Duodenal mucosa (tissue), 2 donors: ENCODE measurements at regions not wholly inside any gene's neighbourhood (a gene's known extent, or its start where the extent isn't known, plus 50 kb on each side); places are given as distances from the start of the nearest gene placed in this dataset.

Source experiments
- H3K27ac ChIP-seq: one replicate; pipeline ENCODE4 v1.7.0; 2013; ENCODE audit warnings: low read depth, low read length
- H3K27me3 ChIP-seq, 2 donors: one replicate each; pipeline ENCODE4 v1.7.0; 2013; ENCODE audit warnings: low read length in 2 of 2, control low read depth in 1 of 2; ENCODE audit not compliant: insufficient read depth in 2 of 2, control insufficient read depth in 1 of 2
- H3K36me3 ChIP-seq, 2 donors: one replicate each; pipeline ENCODE4 v1.7.0; 2013; ENCODE audit warnings: low read length in 2 of 2, control low read depth in 1 of 2; ENCODE audit not compliant: insufficient read depth in 2 of 2, control insufficient read depth in 1 of 2
- H3K4me1 ChIP-seq, 2 donors: one replicate each; pipeline ENCODE4 v1.7.0; 2013; ENCODE audit warnings: low read length in 2 of 2, control low read depth in 1 of 2; ENCODE audit not compliant: insufficient read depth in 2 of 2, control insufficient read depth in 1 of 2
- H3K4me3 ChIP-seq, 2 donors: one replicate each; pipeline ENCODE4 v1.7.0; 2013; ENCODE audit warnings: low read length in 2 of 2, low read depth in 1 of 2
- H3K9ac ChIP-seq, 2 donors: one replicate each; pipeline ENCODE4 v1.7.0; 2013; ENCODE audit warnings: low read length in 2 of 2, low read depth in 1 of 2
- H3K9me3 ChIP-seq, 2 donors: one replicate each; pipeline ENCODE4 v1.7.0; 2013; ENCODE audit warnings: low read length in 2 of 2, control low read depth in 1 of 2; ENCODE audit not compliant: control insufficient read depth in 1 of 2

- H3K27ac ChIP-seq = no peak overlapping the region
- H3K9ac ChIP-seq = no peak overlapping the region
Measured at GRCh38 chr3:125645616-125646015, 50.3 kb upstream of the OSBPL11 start.

GRCh38 chr3:125646581-125646980 lies 51.3 kb upstream of the OSBPL11 start:
- Histone ChIP-seq H3K9me3 (no peaks in the 10 kb centered on the region), H3K36me3 (no peaks in the 10 kb centered on the region), H3K27ac (no peak overlapping the region), H3K27me3 (no peaks in the 10 kb centered on the region), H3K9ac (no peak overlapping the region), H3K4me3 (no peak overlapping the region), H3K4me1 (peaks cover 0 to 13% of the 10 kb centered on the region in 2 donors)

More at GRCh38 chr3:125645616-125646015, 50.3 kb upstream of the OSBPL11 start:
- peaks cover 0 to 13% of the 10 kb centered on the region in 2 donors for H3K4me1 ChIP-seq
- no peaks in the 10 kb centered on the region for H3K9me3 ChIP-seq
- no peaks in the 10 kb centered on the region for H3K27me3 ChIP-seq
- H3K4me3 ChIP-seq = no peak overlapping the region
- no peaks in the 10 kb centered on the region for H3K36me3 ChIP-seq

GRCh38 chr3:125647318-125648014 lies 52.2 kb upstream of the OSBPL11 start:
- Histone ChIP-seq H3K36me3 (no peaks in the 10 kb centered on the region), H3K9ac (peak overlapping the region; percentile 12 to 42), H3K9me3 (no peaks in the 10 kb centered on the region), H3K27ac (no peak overlapping the region), H3K4me1 (peaks cover 0 to 13% of the 10 kb centered on the region in 2 donors), H3K4me3 (peak overlapping the region; percentile 4 to 21), H3K27me3 (no peaks in the 10 kb centered on the region)

GRCh38 chr3:125651244-125651643 lies 55.9 kb upstream of the OSBPL11 start:
- Histone ChIP-seq H3K9me3 (no peaks in the 10 kb centered on the region), H3K9ac (no peak overlapping the region), H3K27ac (no peak overlapping the region), H3K27me3 (no peaks in the 10 kb centered on the region), H3K4me1 (peaks cover 0 to 13% of the 10 kb centered on the region in 2 donors), H3K36me3 (no peaks in the 10 kb centered on the region), H3K4me3 (no peak overlapping the region)

GRCh38 chr3:125652349-125652748 lies 57.1 kb upstream of the OSBPL11 start:
- H3K4me3 ChIP-seq = no peak overlapping the region
- no peak overlapping the region for H3K27ac ChIP-seq
- H3K9me3 ChIP-seq = no peaks in the 10 kb centered on the region
- H3K4me1 ChIP-seq = peaks cover 0 to 8% of the 10 kb centered on the region in 2 donors
- H3K9ac ChIP-seq = no peak overlapping the region
- no peaks in the 10 kb centered on the region for H3K36me3 ChIP-seq
- no peaks in the 10 kb centered on the region for H3K27me3 ChIP-seq

GRCh38 chr3:125654526-125654925 lies 59.2 kb upstream of the OSBPL11 start:
- H3K4me1 ChIP-seq = no peaks in the 10 kb centered on the region
- H3K9me3 ChIP-seq = no peaks in the 10 kb centered on the region
- H3K27ac ChIP-seq = no peak overlapping the region
- no peak overlapping the region for H3K9ac ChIP-seq
- no peaks in the 10 kb centered on the region for H3K27me3 ChIP-seq
- H3K4me3 ChIP-seq = no peak overlapping the region
- H3K36me3 ChIP-seq = no peaks in the 10 kb centered on the region

GRCh38 chr3:125662675-125663074 lies 67.4 kb upstream of the OSBPL11 start:
- Histone ChIP-seq H3K4me3 (no peak overlapping the region), H3K9me3 (no peaks in the 10 kb centered on the region), H3K9ac (no peak overlapping the region), H3K36me3 (no peaks in the 10 kb centered on the region), H3K27ac (no peak overlapping the region), H3K27me3 (no peaks in the 10 kb centered on the region), H3K4me1 (no peaks in the 10 kb centered on the region)

- Histone ChIP-seq H3K27me3 (no peaks in the 10 kb centered on the region), H3K27ac (no peak overlapping the region), H3K4me1 (no peaks in the 10 kb centered on the region), H3K9ac (no peak overlapping the region), H3K36me3 (no peaks in the 10 kb centered on the region), H3K4me3 (no peak overlapping the region), H3K9me3 (no peaks in the 10 kb centered on the region)
Measured at GRCh38 chr3:125670352-125670751, 75.1 kb upstream of the OSBPL11 start.

- Histone ChIP-seq H3K9ac (no peak overlapping the region), H3K27ac (no peak overlapping the region), H3K9me3 (no peaks in the 10 kb centered on the region), H3K36me3 (no peaks in the 10 kb centered on the region), H3K27me3 (no peaks in the 10 kb centered on the region), H3K4me1 (no peaks in the 10 kb centered on the region), H3K4me3 (no peak overlapping the region)
Measured at GRCh38 chr3:125670945-125671344, 75.6 kb upstream of the OSBPL11 start.

- no peak overlapping the region for H3K9ac ChIP-seq
- no peaks in the 10 kb centered on the region for H3K36me3 ChIP-seq
Measured at GRCh38 chr3:125671461-125672243, 76.4 kb upstream of the OSBPL11 start.

More at GRCh38 chr3:125671461-125672243, 76.4 kb upstream of the OSBPL11 start:
- no peak overlapping the region for H3K4me3 ChIP-seq
- H3K27me3 ChIP-seq = no peaks in the 10 kb centered on the region
- no peak overlapping the region for H3K27ac ChIP-seq
- H3K9me3 ChIP-seq = no peaks in the 10 kb centered on the region
- H3K4me1 ChIP-seq = no peaks in the 10 kb centered on the region
